ENCODE measurements at regions not wholly inside any gene's neighbourhood (a gene's known extent, or its start where the extent isn't known, plus 50 kb on each side); places are given as distances from the start of the nearest gene placed in this dataset.

DNA sequence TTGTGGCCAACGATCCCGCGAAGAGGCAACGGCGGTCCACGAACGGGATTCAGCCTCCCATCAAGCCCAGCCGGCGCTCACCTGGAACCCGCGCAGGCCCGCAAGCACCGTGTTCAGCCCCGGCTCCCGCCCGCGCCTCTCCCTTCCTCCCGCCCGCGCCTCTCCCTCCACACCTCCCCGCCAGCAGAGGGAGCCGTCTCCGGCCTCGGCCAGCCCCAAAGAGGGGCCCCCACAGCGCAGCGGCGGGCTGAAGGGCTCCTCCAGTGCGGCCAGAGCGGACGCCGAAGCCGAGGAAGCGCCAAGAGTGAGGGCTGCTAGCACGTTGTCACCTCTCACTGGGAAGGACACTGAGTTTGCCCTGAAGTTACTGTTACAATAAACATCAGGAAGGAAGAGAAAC lies 55.3 kb upstream of the LAPTM4A start:
- H3K4me3 ChIP-seq (ENCODE audit: low read depth, low read length) = no peak overlapping the region
- DNase-seq (ENCODE audit: low read depth) = no peak
- TF ChIP-seq, protein P1, sequence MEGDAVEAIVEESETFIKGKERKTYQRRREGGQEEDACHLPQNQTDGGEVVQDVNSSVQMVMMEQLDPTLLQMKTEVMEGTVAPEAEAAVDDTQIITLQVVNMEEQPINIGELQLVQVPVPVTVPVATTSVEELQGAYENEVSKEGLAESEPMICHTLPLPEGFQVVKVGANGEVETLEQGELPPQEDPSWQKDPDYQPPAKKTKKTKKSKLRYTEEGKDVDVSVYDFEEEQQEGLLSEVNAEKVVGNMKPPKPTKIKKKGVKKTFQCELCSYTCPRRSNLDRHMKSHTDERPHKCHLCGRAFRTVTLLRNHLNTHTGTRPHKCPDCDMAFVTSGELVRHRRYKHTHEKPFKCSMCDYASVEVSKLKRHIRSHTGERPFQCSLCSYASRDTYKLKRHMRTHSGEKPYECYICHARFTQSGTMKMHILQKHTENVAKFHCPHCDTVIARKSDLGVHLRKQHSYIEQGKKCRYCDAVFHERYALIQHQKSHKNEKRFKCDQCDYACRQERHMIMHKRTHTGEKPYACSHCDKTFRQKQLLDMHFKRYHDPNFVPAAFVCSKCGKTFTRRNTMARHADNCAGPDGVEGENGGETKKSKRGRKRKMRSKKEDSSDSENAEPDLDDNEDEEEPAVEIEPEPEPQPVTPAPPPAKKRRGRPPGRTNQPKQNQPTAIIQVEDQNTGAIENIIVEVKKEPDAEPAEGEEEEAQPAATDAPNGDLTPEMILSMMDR (IDR thresholded peaks at IDR 0.05; ENCODE audit: low read depth, low read length, missing control alignments) = peak; percentile 23

DNA sequence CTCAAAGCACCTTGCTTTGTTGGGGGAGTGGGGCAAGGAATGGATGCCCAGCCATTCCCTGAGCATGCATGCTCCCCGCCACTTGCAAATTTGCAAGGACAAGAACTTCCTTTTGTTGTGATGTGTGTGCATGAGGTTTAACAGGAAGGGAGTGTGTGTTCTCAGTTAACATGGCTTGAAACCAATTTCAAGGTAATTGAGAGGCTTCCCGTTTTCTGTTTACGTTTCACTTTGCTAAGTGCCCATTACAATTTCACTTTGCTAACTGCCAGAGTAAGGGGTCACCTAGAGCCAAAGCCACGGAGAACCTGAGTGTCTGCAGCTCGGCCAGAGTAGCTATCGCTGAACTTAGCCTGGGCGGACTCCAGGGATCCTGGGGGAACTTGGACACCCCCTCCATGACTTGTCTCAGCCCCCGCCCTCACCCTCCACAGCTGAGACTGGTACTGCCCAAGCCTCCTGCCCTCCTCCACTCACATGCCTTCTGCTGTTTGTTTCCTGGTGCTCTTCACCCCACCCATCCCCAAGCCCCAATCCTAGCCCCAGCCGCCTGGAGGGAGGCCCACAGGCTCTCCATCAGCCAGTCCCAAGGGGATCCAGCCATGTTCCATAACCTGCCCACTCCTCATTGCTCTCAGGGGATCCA lies 53.6 kb upstream of the LAPTM4A start:
- TF ChIP-seq, protein P1 (IDR thresholded peaks at IDR 0.05; ENCODE audit: low read depth, low read length, missing control alignments) = no peak
- DNase-seq (ENCODE audit: low read depth) = no peak
- no peak overlapping the region for H3K4me3 ChIP-seq (ENCODE audit: low read depth, low read length)

DNA sequence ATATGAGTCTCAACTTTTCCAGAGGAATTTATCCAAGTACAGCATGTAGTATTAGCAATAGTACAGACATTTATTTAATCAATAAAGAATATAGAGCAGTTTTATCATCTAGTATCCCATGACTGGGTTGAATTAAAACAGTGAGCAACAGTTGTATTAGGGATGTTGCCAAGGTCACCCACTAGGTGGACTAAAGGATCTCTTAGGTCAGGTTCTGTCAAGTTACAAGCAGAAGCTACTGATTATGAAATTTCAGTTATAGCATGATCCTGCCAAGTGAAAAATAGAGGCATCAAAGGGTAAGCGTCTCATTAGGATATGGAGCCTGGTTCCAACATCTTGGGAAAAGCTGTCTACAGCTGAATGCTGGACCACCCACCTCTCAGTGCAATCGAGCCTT lies 52.1 kb upstream of the LAPTM4A start:
- TF ChIP-seq, protein P1 (IDR thresholded peaks at IDR 0.05; ENCODE audit: low read depth, low read length, missing control alignments) = peak; percentile 34
- H3K4me3 ChIP-seq (ENCODE audit: low read depth, low read length) = no peak overlapping the region
- DNase-seq (ENCODE audit: low read depth) = no peak
